Neural cell (in vitro differentiated cells): ENCODE measurements at regions not wholly inside any gene's neighbourhood (a gene's known extent, or its start where the extent isn't known, plus 50 kb on each side); places are given as distances from the start of the nearest gene placed in this dataset.

Source experiments
- H2AFZ ChIP-seq: fragments of 200-600, 300-800 bp; sonication (generic), shearing (Covaris generic); 2 replicates; pipeline ENCODE4 v1.6.0; 2014; ENCODE audit warnings: low read depth, mild to moderate bottlenecking, antibody characterized with exemption, low read length, moderate library complexity
- H3F3A ChIP-seq: fragments of 200-600 bp; shearing (Covaris generic); 2 replicates; pipeline ENCODE4 v1.6.1; 2016; ENCODE audit warnings: mild to moderate bottlenecking, moderate library complexity, mixed read lengths, antibody characterized with exemption, low read length; ENCODE audit not compliant: insufficient read depth, poor library complexity, severe bottlenecking
- H3K27ac ChIP-seq: fragments of 200-600, 300-800 bp; sonication (generic), shearing (Covaris generic); 2 replicates; pipeline ENCODE4 v1.5.1; 2014; ENCODE audit warnings: mild to moderate bottlenecking, low read length, moderate library complexity
- H3K27me3 ChIP-seq: fragments of 300-800, 200-600 bp; sonication (generic), shearing (Covaris generic); 2 replicates; pipeline ENCODE4 v1.6.0; 2014; ENCODE audit warnings: mild to moderate bottlenecking, low read depth, low read length, moderate library complexity; ENCODE audit not compliant: insufficient read depth
- H3K36me3 ChIP-seq: fragments of 300-800, 200-600 bp; sonication (generic), shearing (Covaris generic); 2 replicates; pipeline ENCODE4 v1.5.1; 2014; ENCODE audit warnings: mild to moderate bottlenecking, antibody characterized with exemption, low read length, moderate library complexity; ENCODE audit not compliant: insufficient read depth
- H3K4me2 ChIP-seq: fragments of 300-800, 200-600 bp; sonication (generic), shearing (Covaris generic); 2 replicates; pipeline ENCODE4 v1.6.0; 2014; ENCODE audit warnings: mild to moderate bottlenecking, low read length
- H3K4me3 ChIP-seq: fragments of 300-800, 200-600 bp; sonication (generic), shearing (Covaris generic); 2 replicates; pipeline ENCODE4 v1.5.1; 2014; ENCODE audit warnings: mild to moderate bottlenecking, low read length, moderate library complexity
- H3K79me2 ChIP-seq: fragments of 200-600 bp; shearing (Covaris generic); replicated peaks from 2 replicates; pipeline ENCODE4 v1.6.0; 2014; ENCODE audit warnings: mild to moderate bottlenecking, low read length, moderate library complexity; ENCODE audit not compliant: insufficient read depth
- H3K9ac ChIP-seq: fragments of 300-800, 200-600 bp; sonication (generic), shearing (Covaris generic); 2 replicates; pipeline ENCODE4 v1.6.1; 2016; ENCODE audit warnings: mild to moderate bottlenecking, low read length, mixed read lengths
- H3K9me2 ChIP-seq: fragments of 200-600 bp; shearing (Covaris generic); 2 replicates; pipeline ENCODE4 v1.6.1; 2016; ENCODE audit warnings: mild to moderate bottlenecking, low read length, mixed read lengths; ENCODE audit not compliant: insufficient read depth
- H3K9me3 ChIP-seq: fragments of 200-600, 300-800 bp; sonication (generic), shearing (Covaris generic); 2 replicates; pipeline ENCODE4 v1.6.1; 2016; ENCODE audit warnings: mild to moderate bottlenecking, mixed run types, low read length, moderate library complexity, mixed read lengths
- H4K20me1 ChIP-seq: fragments of 200-600 bp; shearing (Covaris generic); 2 replicates; pipeline ENCODE4 v1.6.1; 2016; ENCODE audit warnings: mild to moderate bottlenecking, mixed run types; ENCODE audit not compliant: insufficient read depth
- EP300 ChIP-seq: fragments of 450-650 bp; conservative IDR thresholded peaks from 2 replicates; pipeline ENCODE4 v1.6.1; 2014; ENCODE audit warnings: antibody characterized with exemption, mild to moderate bottlenecking, moderate library complexity; ENCODE audit not compliant: poor library complexity, severe bottlenecking
- EZH2 ChIP-seq: fragments of 200-600, 300-800 bp; shearing (Covaris generic), sonication (generic); IDR thresholded peaks from 2 replicates; pipeline ENCODE4 v1.6.1; 2014; ENCODE audit warnings: antibody characterized with exemption, low read length, borderline replicate concordance, mild to moderate bottlenecking; ENCODE audit not compliant: insufficient read depth, poor library complexity, severe bottlenecking
- MXI1 ChIP-seq: fragments of 450-650 bp; conservative IDR thresholded peaks from 2 replicates; pipeline ENCODE4 v1.6.1; 2014; ENCODE audit warnings: antibody characterized with exemption, mild to moderate bottlenecking; ENCODE audit not compliant: poor library complexity, severe bottlenecking
- POLR2AphosphoS5 ChIP-seq: IDR thresholded peaks from 2 replicates; pipeline ENCODE4 v1.6.1; 2012
- RAD21 ChIP-seq: fragments of 450-650 bp; conservative IDR thresholded peaks from 2 replicates; pipeline ENCODE4 v1.6.1; 2014; ENCODE audit warnings: antibody characterized with exemption, mild to moderate bottlenecking, moderate library complexity
- REST ChIP-seq: IDR thresholded peaks from 2 replicates; pipeline ENCODE4 v1.6.1; 2012; ENCODE audit warnings: borderline replicate concordance
- SMC3 ChIP-seq: fragments of 450-650 bp; conservative IDR thresholded peaks from 2 replicates; pipeline ENCODE4 v1.6.1; 2014; ENCODE audit warnings: antibody characterized with exemption, mild to moderate bottlenecking, moderate library complexity; ENCODE audit not compliant: poor library complexity
- TAF1 ChIP-seq: IDR thresholded peaks from 2 replicates; pipeline ENCODE4 v1.6.1; 2012; ENCODE audit warnings: low read depth
- TF ChIP-seq, protein P1 (sequence below): fragments of 450-650 bp; IDR thresholded peaks from 2 replicates; pipeline ENCODE4 v1.5.1; 2014; ENCODE audit warnings: antibody characterized with exemption, mild to moderate bottlenecking, moderate library complexity; ENCODE audit not compliant: poor library complexity, severe bottlenecking

- no peaks in the 10 kb centered on the region for H3K36me3 ChIP-seq
- H3K4me3 ChIP-seq, result no peak overlapping the region
- no peaks in the 10 kb centered on the region for H3K27me3 ChIP-seq
- TF ChIP-seq REST, result no peak
- no peak for TF ChIP-seq EP300
- TF ChIP-seq, protein P1, sequence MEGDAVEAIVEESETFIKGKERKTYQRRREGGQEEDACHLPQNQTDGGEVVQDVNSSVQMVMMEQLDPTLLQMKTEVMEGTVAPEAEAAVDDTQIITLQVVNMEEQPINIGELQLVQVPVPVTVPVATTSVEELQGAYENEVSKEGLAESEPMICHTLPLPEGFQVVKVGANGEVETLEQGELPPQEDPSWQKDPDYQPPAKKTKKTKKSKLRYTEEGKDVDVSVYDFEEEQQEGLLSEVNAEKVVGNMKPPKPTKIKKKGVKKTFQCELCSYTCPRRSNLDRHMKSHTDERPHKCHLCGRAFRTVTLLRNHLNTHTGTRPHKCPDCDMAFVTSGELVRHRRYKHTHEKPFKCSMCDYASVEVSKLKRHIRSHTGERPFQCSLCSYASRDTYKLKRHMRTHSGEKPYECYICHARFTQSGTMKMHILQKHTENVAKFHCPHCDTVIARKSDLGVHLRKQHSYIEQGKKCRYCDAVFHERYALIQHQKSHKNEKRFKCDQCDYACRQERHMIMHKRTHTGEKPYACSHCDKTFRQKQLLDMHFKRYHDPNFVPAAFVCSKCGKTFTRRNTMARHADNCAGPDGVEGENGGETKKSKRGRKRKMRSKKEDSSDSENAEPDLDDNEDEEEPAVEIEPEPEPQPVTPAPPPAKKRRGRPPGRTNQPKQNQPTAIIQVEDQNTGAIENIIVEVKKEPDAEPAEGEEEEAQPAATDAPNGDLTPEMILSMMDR, result no peak
- TF ChIP-seq POLR2AphosphoS5, result no peak
- no peak for TF ChIP-seq EZH2
- no peak for TF ChIP-seq RAD21
- no peak for TF ChIP-seq SMC3
- TF ChIP-seq TAF1, result no peak
- no peak for TF ChIP-seq MXI1
- no peaks in the 10 kb centered on the region for H3K9me2 ChIP-seq
- no peak overlapping the region for H2AFZ ChIP-seq
- no peaks in the 10 kb centered on the region for H3K79me2 ChIP-seq
- no peaks in the 10 kb centered on the region for H3F3A ChIP-seq
- no peak overlapping the region for H3K27ac ChIP-seq
- H3K4me2 ChIP-seq, result no peak overlapping the region
- no peaks in the 10 kb centered on the region for H4K20me1 ChIP-seq
- H3K9me3 ChIP-seq, result no peaks in the 10 kb centered on the region
- H3K9ac ChIP-seq, result no peak overlapping the region
These were observed 472.2 kb upstream of the RUNX1 start for GRCh38 chr21:35521293-35521692.

- Histone ChIP-seq H3K36me3 (no peaks in the 10 kb centered on the region), H3K9me2 (no peaks in the 10 kb centered on the region), H3K9me3 (no peaks in the 10 kb centered on the region), H3K4me3 (no peak overlapping the region), H4K20me1 (no peaks in the 10 kb centered on the region), H3K27ac (no peak overlapping the region), H3K27me3 (no peaks in the 10 kb centered on the region), H3F3A (no peaks in the 10 kb centered on the region), H2AFZ (no peak overlapping the region), H3K79me2 (no peaks in the 10 kb centered on the region), H3K4me2 (no peak overlapping the region), H3K9ac (no peak overlapping the region)
- TF ChIP-seq RAD21 (no peak), REST (no peak), EZH2 (no peak), SMC3 (no peak), POLR2AphosphoS5 (no peak), TAF1 (no peak)
- TF ChIP-seq, protein P1, result no peak
These were observed 471.8 kb upstream of the RUNX1 start for GRCh38 chr21:35520856-35521255.
